ENCODE measurements at regions not wholly inside any gene's neighbourhood (a gene's known extent, or its start where the extent isn't known, plus 50 kb on each side); places are given as distances from the start of the nearest gene placed in this dataset.

DNA sequence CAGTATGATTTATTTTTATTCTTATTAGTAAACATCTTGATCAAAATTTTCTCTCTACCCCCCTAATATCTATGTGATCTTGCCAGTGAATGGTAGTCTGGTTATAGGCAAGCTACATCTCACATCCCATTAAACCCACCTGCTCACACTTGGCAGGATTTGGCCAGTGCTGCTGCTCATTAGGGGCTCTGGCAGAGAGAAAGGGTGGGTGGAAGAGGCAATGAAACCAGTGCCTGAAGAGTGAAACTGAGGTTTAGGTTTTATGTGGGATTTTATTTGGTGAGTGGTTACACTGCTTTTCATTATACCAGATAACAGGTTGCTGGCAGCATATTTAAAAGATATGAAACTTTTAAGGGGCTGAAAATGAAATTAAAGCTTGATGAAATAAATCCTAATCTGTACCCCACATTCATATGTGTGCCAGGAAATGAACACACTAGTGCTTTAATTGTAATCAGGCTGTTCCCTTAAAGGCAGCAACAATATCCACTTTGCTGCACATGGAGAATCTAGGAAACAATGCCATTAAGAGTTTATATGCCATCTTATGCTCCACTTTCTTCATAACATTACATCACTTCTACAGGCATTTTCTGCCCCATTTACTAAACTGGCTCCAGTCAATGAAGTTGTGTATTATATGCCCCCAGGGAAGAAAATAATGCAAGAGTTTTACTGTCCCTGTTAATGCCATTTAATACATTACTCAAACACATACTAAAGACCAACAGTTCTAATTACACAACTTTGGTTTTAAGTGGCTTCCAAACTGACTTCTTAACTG, 688.7 kb downstream of the MECOM start:
- Histone ChIP-seq H3K4me1 (no peaks in the 10 kb centered on the region), H3K9me3 (no peaks in the 10 kb centered on the region), H3K4me3 (no peak overlapping the region), H3K36me3 (no peaks in the 10 kb centered on the region), H3K27ac (no peak overlapping the region), H3K27me3 (no peaks in the 10 kb centered on the region)
- TF ChIP-seq CTCF (IDR thresholded peaks at IDR 0.05), result no peak
- TF ChIP-seq POLR2A (IDR thresholded peaks at IDR 0.05), result no peak
- intact Hi-C loops (cut with DNase I), result no loop called here
- ATAC-seq (no peak), DNase-seq (no peak)

- Histone ChIP-seq H3K4me1 (no peaks in the 10 kb centered on the region), H3K27me3 (no peaks in the 10 kb centered on the region), H3K36me3 (no peaks in the 10 kb centered on the region), H3K27ac (no peak overlapping the region), H3K9me3 (no peaks in the 10 kb centered on the region), H3K4me3 (no peak overlapping the region)
- WGBS (ENCODE audit: insufficient coverage, low coverage, low lambda C conversion rate, missing lambda C conversion rate), result 56% methylated on average over 2 of the region's 2 CpGs
- TF ChIP-seq POLR2A (IDR thresholded peaks at IDR 0.05), result no peak
- ATAC-seq (no peak), DNase-seq (no peak)
- intact Hi-C loops (cut with DNase I), result no loop called here
Measured at GRCh38 chr3:168973897-168974296, 689.6 kb downstream of the MECOM start.

GRCh38 chr3:168973206-168973605, 690.3 kb downstream of the MECOM start:
- Histone ChIP-seq H3K9me3 (no peaks in the 10 kb centered on the region), H3K27ac (no peak overlapping the region), H3K4me3 (no peak overlapping the region), H3K4me1 (no peaks in the 10 kb centered on the region), H3K36me3 (no peaks in the 10 kb centered on the region), H3K27me3 (no peaks in the 10 kb centered on the region)
- WGBS (ENCODE audit: insufficient coverage, low coverage, low lambda C conversion rate, missing lambda C conversion rate), result 17% methylated on average over 1 of the region's 1 CpG
- ATAC-seq, result no peak
- intact Hi-C loops (cut with DNase I), result no loop called here
- TF ChIP-seq CTCF (IDR thresholded peaks at IDR 0.05), result no peak
- TF ChIP-seq POLR2A (IDR thresholded peaks at IDR 0.05), result no peak
- no peak for DNase-seq

- Histone ChIP-seq H3K4me1 (no peaks in the 10 kb centered on the region), H3K4me3 (no peak overlapping the region), H3K27me3 (no peaks in the 10 kb centered on the region), H3K36me3 (no peaks in the 10 kb centered on the region), H3K27ac (no peak overlapping the region), H3K9me3 (no peaks in the 10 kb centered on the region)
- intact Hi-C loops (cut with DNase I), result no loop called here
- DNase-seq (no peak), ATAC-seq (no peak)
- WGBS (ENCODE audit: insufficient coverage, low coverage, low lambda C conversion rate, missing lambda C conversion rate), result 51% methylated on average over 3 of the region's 3 CpGs
- TF ChIP-seq CTCF (IDR thresholded peaks at IDR 0.05) (no peak), POLR2A (IDR thresholded peaks at IDR 0.05) (no peak)
Measured at GRCh38 chr3:168968609-168969008, 694.9 kb downstream of the MECOM start.

GRCh38 chr3:168964736-168965135, 698.8 kb downstream of the MECOM start:
- no peaks in the 10 kb centered on the region for H3K27me3 ChIP-seq
- H3K4me3 ChIP-seq, result no peak overlapping the region
- no peaks in the 10 kb centered on the region for H3K4me1 ChIP-seq
- no peak overlapping the region for H3K27ac ChIP-seq
- WGBS (ENCODE audit: insufficient coverage, low coverage, low lambda C conversion rate, missing lambda C conversion rate), result 74% methylated on average over 9 of the region's 9 CpGs
- ATAC-seq, result no peak
- H3K36me3 ChIP-seq, result no peaks in the 10 kb centered on the region
- no peaks in the 10 kb centered on the region for H3K9me3 ChIP-seq
- TF ChIP-seq POLR2A (IDR thresholded peaks at IDR 0.05) (no peak), CTCF (IDR thresholded peaks at IDR 0.05) (no peak)
- intact Hi-C loops (cut with DNase I), result no loop called here
- no peak for DNase-seq

All from right lobe of liver (tissue), 6 donors.